ENCODE measurements at regions not wholly inside any gene's neighbourhood (a gene's known extent, or its start where the extent isn't known, plus 50 kb on each side); places are given as distances from the start of the nearest gene placed in this dataset.

GRCh38 chrX:15960237-15960636, 105.6 kb upstream of the AP1S2 start:
- no peak for TF ChIP-seq CTCF (IDR thresholded peaks at IDR 0.05; ENCODE audit: insufficient read depth, missing control alignments)

GRCh38 chrX:15956681-15957080, 102.1 kb upstream of the AP1S2 start:
- no peak for TF ChIP-seq CTCF (IDR thresholded peaks at IDR 0.05; ENCODE audit: insufficient read depth, missing control alignments)
- no peak for DNase-seq (ENCODE audit: insufficient read length, low spot score)
- FAIRE-seq = peak; percentile 94

More at GRCh38 chrX:15960237-15960636, 105.6 kb upstream of the AP1S2 start:
- no peak for DNase-seq (ENCODE audit: insufficient read length, low spot score)
- FAIRE-seq = no peak

- DNase-seq (ENCODE audit: insufficient read length, low spot score) (no peak), FAIRE-seq (no peak)
- TF ChIP-seq CTCF (IDR thresholded peaks at IDR 0.05; ENCODE audit: insufficient read depth, missing control alignments) = no peak
These were observed 99.2 kb upstream of the AP1S2 start for GRCh38 chrX:15953801-15954200.

- FAIRE-seq (no peak), DNase-seq (ENCODE audit: insufficient read length, low spot score) (no peak)
- no peak for TF ChIP-seq CTCF (IDR thresholded peaks at IDR 0.05; ENCODE audit: insufficient read depth, missing control alignments)
These were observed 97.6 kb upstream of the AP1S2 start for GRCh38 chrX:15952212-15952611.

- no peak for FAIRE-seq
- DNase-seq (ENCODE audit: insufficient read length, low spot score) = no peak
- TF ChIP-seq CTCF (IDR thresholded peaks at IDR 0.05; ENCODE audit: insufficient read depth, missing control alignments) = no peak
These were observed 93.7 kb upstream of the AP1S2 start for GRCh38 chrX:15948318-15948660.

- DNase-seq (ENCODE audit: insufficient read length, low spot score) (no peak), FAIRE-seq (no peak)
- TF ChIP-seq CTCF (IDR thresholded peaks at IDR 0.05; ENCODE audit: insufficient read depth, missing control alignments) = no peak
These were observed 93.2 kb upstream of the AP1S2 start for GRCh38 chrX:15947648-15948317.

- no peak for TF ChIP-seq CTCF (IDR thresholded peaks at IDR 0.05; ENCODE audit: insufficient read depth, missing control alignments)
- no peak for DNase-seq (ENCODE audit: insufficient read length, low spot score)
- FAIRE-seq = no peak
These were observed 92.4 kb upstream of the AP1S2 start for GRCh38 chrX:15946783-15947580.
